HG03460 (cell line): ENCODE measurements at regions not wholly inside any gene's neighbourhood (a gene's known extent, or its start where the extent isn't known, plus 50 kb on each side); places are given as distances from the start of the nearest gene placed in this dataset.

ENCODE experiments used
- ATAC-seq: cut with Tn5 transposase; IDR thresholded peaks from one replicate; pipeline ENCODE4 v1.9.1; 2021; ENCODE audit not compliant: unreplicated experiment

GRCh38 chr18:72100465-72101004, 443.6 kb downstream of the CBLN2 start:
- ATAC-seq: no peak

- no peak for ATAC-seq
Observed at GRCh38 chr18:72091369-72091768, 452.8 kb downstream of the CBLN2 start.

DNA sequence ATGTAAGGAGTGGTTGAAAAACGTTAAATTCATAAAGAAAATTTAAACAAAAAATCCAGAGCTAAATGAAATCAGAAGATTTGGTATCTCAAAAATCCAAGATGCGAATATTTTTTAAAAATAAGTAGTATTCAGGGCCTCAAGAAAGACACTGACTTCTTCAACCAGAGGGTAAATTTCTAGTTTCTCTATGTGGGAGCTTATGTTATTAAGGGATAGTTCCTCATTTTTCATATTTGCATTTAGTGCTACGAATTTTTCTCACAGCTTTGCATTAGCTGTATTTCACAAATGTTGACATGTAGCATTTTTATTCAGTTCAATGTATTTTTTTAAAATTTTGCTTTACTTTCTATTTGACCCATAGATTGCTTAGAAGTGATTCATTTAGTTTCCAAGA, 454.7 kb downstream of the CBLN2 start:
- ATAC-seq: no peak

GRCh38 chr18:72086421-72086820, 457.7 kb downstream of the CBLN2 start:
- ATAC-seq: peak; percentile 63

DNA sequence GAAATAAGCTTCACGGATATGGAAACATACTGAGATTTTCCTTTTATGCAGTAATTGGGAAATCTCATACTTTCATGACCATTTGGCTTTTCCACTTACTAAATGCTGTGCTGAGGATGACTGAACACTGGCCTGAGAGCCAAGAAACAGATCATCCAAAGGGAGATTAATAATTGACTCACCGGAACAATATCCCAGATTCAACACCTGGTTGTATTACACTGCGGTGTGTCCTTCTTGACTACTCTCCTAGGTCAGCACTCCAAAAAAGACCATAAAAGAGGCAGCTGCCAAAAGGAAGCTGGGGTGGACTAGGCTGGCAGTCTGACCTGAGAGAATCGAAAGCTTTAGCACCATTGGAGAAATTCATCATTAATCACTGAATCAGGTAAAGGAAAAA, 469.1 kb downstream of the CBLN2 start:
- ATAC-seq: no peak

- no peak for ATAC-seq
Observed at GRCh38 chr18:72063001-72063400, 481.1 kb downstream of the CBLN2 start.

- no peak for ATAC-seq
Observed at GRCh38 chr18:72058851-72059250, 485.3 kb downstream of the CBLN2 start.

- no peak for ATAC-seq
Observed at GRCh38 chr18:72056171-72056570, 488.0 kb downstream of the CBLN2 start.

- ATAC-seq: no peak
Observed at GRCh38 chr18:72041313-72042032, 502.7 kb downstream of the CBLN2 start.

DNA sequence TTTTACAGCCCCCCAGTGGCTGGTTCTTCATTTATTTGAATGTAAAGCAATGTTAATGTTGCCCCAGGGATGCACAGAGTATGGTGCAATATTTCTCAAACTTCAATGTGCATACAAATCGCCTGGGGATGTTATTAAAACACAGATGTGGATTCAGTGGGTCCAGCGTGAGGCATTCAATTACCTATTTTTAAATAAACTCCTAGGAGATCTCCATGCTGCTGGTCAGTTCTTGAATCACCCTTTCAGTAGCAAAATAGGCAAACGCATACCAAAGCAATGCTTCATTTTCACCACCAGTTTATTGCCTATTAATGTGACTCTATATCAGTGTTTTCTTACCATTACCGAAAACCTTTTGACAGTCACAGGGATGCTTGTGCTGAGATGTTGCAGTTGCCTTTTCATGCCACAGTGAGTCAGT, 530.7 kb downstream of the CBLN2 start:
- ATAC-seq: no peak

- no peak for ATAC-seq
Observed at GRCh38 chr18:71998547-71999097, 545.5 kb downstream of the CBLN2 start.

DNA sequence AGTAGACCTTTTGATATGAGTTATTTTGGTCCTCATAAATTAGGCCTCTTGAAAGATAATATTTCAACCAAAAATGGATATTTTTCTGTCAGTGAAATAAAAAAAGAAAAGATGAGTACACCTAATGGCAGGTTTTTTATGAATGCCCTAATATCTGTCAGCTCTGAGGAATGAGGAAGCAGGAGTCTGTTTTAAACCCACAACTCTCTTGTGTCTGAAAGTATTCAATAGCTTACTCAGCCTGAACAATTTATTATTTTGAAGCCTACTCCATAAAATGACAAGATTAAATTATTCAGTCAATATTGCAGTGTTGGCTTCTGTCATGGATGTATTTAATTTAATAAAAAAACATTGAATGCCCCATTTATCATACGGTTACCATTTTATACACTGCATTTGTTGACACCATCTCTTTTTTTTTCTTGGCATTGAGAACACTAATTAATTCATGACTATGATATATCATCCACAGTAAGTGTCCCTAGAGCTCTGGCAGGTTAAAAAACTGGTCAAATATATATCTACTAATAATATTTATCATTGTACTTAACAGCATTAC, 548.2 kb downstream of the CBLN2 start:
- ATAC-seq: no peak

GRCh38 chr18:71994273-71994672, 549.9 kb downstream of the CBLN2 start:
- no peak for ATAC-seq

DNA sequence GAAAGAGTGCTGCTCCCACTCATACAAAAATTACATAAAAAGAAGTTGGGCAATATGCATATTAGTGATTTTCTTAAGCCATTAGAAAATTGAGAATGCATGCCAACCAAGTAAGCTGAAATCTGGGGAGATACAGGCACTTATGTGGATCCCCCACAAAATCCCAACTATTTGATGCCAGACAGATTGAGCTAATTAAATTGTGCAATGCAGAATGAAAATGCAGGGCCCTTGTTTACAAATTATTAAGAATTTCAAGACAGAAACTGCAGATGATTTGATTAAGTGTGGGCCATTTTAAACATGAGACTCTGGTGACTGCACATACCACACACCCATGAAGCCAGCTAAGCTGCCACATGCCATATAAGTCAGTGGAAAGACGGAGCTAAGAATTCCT, 554.5 kb downstream of the CBLN2 start:
- no peak for ATAC-seq

GRCh38 chr18:71986351-71987050, 557.6 kb downstream of the CBLN2 start:
- ATAC-seq: no peak

DNA sequence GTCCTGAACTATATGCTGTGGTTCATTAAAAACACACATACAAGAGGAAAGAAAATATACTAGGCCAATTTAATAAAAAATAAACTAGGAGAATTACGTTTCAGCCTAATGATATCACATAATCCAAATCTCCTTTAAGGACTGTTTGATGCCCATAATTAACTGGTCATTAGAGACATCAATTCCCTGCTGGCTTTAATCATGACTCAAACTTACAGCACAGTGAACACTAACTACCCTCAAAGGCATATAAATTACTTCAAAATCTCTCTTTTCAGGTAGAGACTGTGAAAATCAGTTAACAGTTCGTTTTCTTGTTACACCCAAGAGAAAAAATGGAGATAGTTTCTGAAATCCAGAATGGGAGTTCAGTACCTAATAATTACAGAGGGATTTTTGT, 567.4 kb downstream of the CBLN2 start:
- no peak for ATAC-seq

GRCh38 chr18:71966791-71967190, 577.4 kb downstream of the CBLN2 start:
- no peak for ATAC-seq

DNA sequence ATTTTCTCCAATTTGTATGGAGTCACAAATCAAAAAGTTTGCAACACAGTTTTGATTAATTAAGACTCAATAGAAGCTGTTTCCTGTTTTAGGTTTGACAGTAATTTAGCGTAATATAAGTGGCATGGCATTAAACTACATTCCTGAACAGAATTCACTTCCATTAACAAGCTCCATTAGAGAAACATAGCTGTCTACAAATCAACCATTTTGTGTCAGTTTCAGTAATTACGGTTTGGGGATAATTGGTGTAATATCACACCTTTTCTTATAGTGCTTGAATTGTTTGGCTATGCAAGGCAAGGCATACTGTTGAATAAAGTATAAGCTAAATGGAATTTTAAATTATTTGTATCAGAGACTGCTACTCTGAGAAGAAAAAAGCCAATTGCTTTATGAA, 585.5 kb downstream of the CBLN2 start:
- no peak for ATAC-seq

DNA sequence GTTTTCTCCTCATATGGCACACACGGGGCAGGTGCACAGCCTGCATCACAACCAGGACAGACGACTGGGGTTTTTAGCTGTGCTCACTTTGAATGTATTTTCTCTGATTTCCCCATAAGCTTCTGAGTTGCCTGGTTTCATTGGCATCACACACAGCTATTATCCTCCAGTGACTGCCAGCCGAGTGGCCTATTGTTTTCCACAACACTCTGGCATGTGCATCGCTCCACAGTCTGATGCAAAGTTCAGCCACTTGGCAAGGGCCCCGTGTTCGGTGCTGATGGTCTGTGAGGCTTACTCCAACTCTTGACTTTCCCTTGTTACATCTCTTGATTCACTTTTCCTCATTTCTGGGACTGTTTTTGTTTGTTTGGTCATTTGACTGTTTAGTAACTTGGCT, 593.1 kb downstream of the CBLN2 start:
- ATAC-seq: no peak

- no peak for ATAC-seq
Observed at GRCh38 chr18:71942433-71942832, 601.7 kb downstream of the CBLN2 start.

GRCh38 chr18:71939483-71939882, 604.7 kb downstream of the CBLN2 start:
- no peak for ATAC-seq

DNA sequence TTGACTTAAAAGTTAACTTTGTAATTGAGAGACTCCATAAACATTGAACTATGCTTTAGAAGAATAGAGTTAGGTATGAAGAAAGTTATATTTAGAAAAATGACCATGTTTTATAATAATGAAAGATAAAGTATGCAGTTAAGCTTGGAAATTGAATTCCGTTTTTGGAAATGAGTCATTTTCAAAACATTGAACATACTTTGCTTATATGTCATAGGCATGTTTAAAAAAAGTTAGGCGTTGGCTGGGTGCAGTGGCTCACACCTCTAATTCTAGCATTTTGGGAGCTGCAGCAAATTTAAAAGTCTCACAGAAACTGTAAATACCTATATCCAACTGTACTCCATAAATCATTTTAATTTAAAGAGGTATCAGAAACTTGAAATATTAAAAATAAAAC, 607.4 kb downstream of the CBLN2 start:
- ATAC-seq: no peak
